HAP-1 (cell line): ENCODE measurements at regions not wholly inside any gene's neighbourhood (a gene's known extent, or its start where the extent isn't known, plus 50 kb on each side); places are given as distances from the start of the nearest gene placed in this dataset.
A peak's percentile ranks its signal among the peaks of the same experiment; 100 is the strongest.

Experiments
- DNase-seq, 2 experiments: peaks; one replicate each; pipeline ENCODE4 v3.0.0-alpha.2; 2016 to 2020; ENCODE audit warnings: low spot score in 2 of 2
- H3K27me3 ChIP-seq: fragments of 250-450 bp; sonication (Bioruptor Pico); 2 replicates; pipeline ENCODE4 v1.5.1; 2020; ENCODE audit warnings: low read depth, mild to moderate bottlenecking, moderate library complexity
- H3K36me3 ChIP-seq: fragments of 250-450 bp; sonication (Bioruptor Pico); replicated peaks from 2 replicates; pipeline ENCODE4 v1.5.1; 2020; ENCODE audit warnings: mild to moderate bottlenecking
- H3K4me1 ChIP-seq: fragments of 250-450 bp; sonication (Bioruptor Pico); 2 replicates; pipeline ENCODE4 v1.5.1; 2020; ENCODE audit warnings: mild to moderate bottlenecking
- H3K4me3 ChIP-seq: fragments of 250-450 bp; sonication (Bioruptor Pico); 2 replicates; pipeline ENCODE4 v1.5.1; 2020; ENCODE audit warnings: mild to moderate bottlenecking, moderate library complexity
- H3K9me3 ChIP-seq: fragments of 250-450 bp; sonication (Bioruptor Pico); 2 replicates; pipeline ENCODE4 v1.5.1; 2020; ENCODE audit warnings: mild to moderate bottlenecking, moderate library complexity
- in situ Hi-C: fragments of 300-500 bp; cut with MboI; formaldehyde crosslinking; loops from 3 replicates; pipeline ENCODE4 v1.14.3; 2020; ENCODE audit warnings: low sequenced_read_pairs, inconsistent platforms, mixed read lengths

DNA sequence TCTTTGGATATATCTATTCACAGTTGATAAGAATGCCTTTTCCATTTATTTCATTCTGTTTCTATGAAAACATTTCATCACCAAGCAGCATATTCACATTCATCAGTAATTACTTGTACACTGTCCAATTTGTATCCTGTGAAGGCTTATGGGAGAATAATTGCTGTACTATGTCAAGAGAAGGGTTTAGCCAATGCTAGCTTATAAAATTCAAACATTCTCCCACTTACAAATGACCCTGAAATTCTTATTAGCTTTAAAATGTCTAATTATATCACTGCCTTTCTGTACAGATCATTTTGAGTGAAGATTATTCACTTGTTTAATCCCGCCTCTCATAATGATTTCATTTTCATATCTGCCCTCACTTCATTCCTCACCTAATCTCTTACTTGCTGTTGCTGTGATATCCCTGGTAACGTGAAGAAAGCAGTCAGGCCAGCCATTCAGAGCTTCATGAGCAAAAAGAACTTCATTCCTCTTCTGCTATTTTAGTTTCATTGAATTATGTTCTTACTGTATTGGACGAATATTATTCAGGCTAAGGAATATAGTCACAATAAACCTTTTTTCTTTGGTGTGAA lies 778.7 kb downstream of the OLFM4 start:
- no peak overlapping the region for H3K4me3 ChIP-seq
- peaks cover 27% of the 10 kb centered on the region for H3K4me1 ChIP-seq
- H3K9me3 ChIP-seq = no peaks in the 10 kb centered on the region
- in situ Hi-C loops = no loop called here
- DNase-seq = peak; percentile 36 to 88
- no peaks in the 10 kb centered on the region; the same call in 1 of the 2 replicates for H3K36me3 ChIP-seq
- H3K27me3 ChIP-seq = no peaks in the 10 kb centered on the region

- no peak overlapping the region for H3K4me3 ChIP-seq
- DNase-seq = no peak
- no peaks in the 10 kb centered on the region for H3K9me3 ChIP-seq
- no peaks in the 10 kb centered on the region for H3K36me3 ChIP-seq
- no peaks in the 10 kb centered on the region for H3K4me1 ChIP-seq
- H3K27me3 ChIP-seq = no peaks in the 10 kb centered on the region
- in situ Hi-C loops = no loop called here
Observed at GRCh38 chr13:53821632-53822031, 793.0 kb downstream of the OLFM4 start.

GRCh38 chr13:53822136-53822535 lies 793.5 kb downstream of the OLFM4 start:
- Histone ChIP-seq H3K27me3 (no peaks in the 10 kb centered on the region), H3K4me1 (no peaks in the 10 kb centered on the region), H3K9me3 (no peaks in the 10 kb centered on the region), H3K4me3 (no peak overlapping the region), H3K36me3 (no peaks in the 10 kb centered on the region)
- in situ Hi-C loops = no loop called here
- no peak for DNase-seq

GRCh38 chr13:53839461-53839860 lies 810.8 kb downstream of the OLFM4 start:
- Histone ChIP-seq H3K9me3 (0 out of 2 replicates have a peak, but pooled peaks cover 2% of the 10 kb centered on the region), H3K4me1 (peaks cover 9% of the 10 kb centered on the region), H3K36me3 (no peaks in the 10 kb centered on the region), H3K27me3 (no peaks in the 10 kb centered on the region), H3K4me3 (no peak overlapping the region)
- in situ Hi-C loops = no loop called here
- DNase-seq = no peak

- Histone ChIP-seq H3K9me3 (0 out of 2 replicates have a peak, but pooled peaks cover 2% of the 10 kb centered on the region), H3K4me3 (no peak overlapping the region), H3K36me3 (peaks cover under 1% of the 10 kb centered on the region; the same call in 1 of the 2 replicates), H3K4me1 (peaks cover 47% of the 10 kb centered on the region), H3K27me3 (no peaks in the 10 kb centered on the region)
- peak in 1 of 2 experiments; percentile 50 for DNase-seq
- in situ Hi-C loops = no loop called here
Observed at GRCh38 chr13:53844473-53845146, 816.0 kb downstream of the OLFM4 start.

DNA sequence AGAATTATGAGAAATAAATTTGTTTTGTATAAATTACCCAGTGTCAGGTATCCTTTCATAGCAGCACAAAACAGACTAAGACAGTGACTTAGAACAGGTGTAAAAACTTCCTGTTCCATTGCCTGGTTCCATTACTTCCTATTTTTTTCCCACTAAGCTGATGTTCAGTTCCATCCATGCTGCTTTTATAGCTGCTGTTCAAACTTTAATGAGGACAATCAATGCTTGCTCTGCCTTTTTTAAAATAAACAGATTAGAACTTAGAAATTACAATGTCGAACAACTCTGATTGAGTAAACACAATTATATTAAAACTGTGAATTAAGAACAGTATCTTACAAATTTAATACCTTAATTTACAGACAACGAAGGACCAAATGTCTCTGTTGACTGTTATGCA lies 818.9 kb downstream of the OLFM4 start:
- Histone ChIP-seq H3K4me3 (no peak overlapping the region; the same call in 1 of the 2 replicates), H3K9me3 (no peaks in the 10 kb centered on the region), H3K4me1 (peaks cover 54% of the 10 kb centered on the region), H3K27me3 (no peaks in the 10 kb centered on the region), H3K36me3 (peaks cover 3% of the 10 kb centered on the region; the same call in 1 of the 2 replicates)
- DNase-seq = peak in 1 of 2 experiments; percentile 22
- in situ Hi-C loops = no loop called here

GRCh38 chr13:53848366-53848961 lies 819.9 kb downstream of the OLFM4 start:
- Histone ChIP-seq H3K4me1 (peaks cover 54% of the 10 kb centered on the region), H3K9me3 (no peaks in the 10 kb centered on the region), H3K4me3 (peak overlapping the region; percentile 15), H3K36me3 (peaks cover 3% of the 10 kb centered on the region; the same call in 1 of the 2 replicates), H3K27me3 (no peaks in the 10 kb centered on the region)
- peak; percentile 73 to 99 for DNase-seq
- in situ Hi-C loops = no loop called here

GRCh38 chr13:53854321-53854720 lies 825.7 kb downstream of the OLFM4 start:
- no peak for DNase-seq
- Histone ChIP-seq H3K27me3 (no peaks in the 10 kb centered on the region), H3K9me3 (no peaks in the 10 kb centered on the region), H3K4me1 (peaks cover 37% of the 10 kb centered on the region), H3K4me3 (no peak overlapping the region), H3K36me3 (peaks cover 5% of the 10 kb centered on the region; the same call in 1 of the 2 replicates)
- in situ Hi-C loops = no loop called here

GRCh38 chr13:53856573-53857195 lies 828.1 kb downstream of the OLFM4 start:
- no peaks in the 10 kb centered on the region for H3K9me3 ChIP-seq
- in situ Hi-C loops = no loop called here
- no peaks in the 10 kb centered on the region for H3K27me3 ChIP-seq
- no peak overlapping the region for H3K4me3 ChIP-seq
- H3K36me3 ChIP-seq = 0 out of 2 replicates have a peak, but pooled peaks cover 2% of the 10 kb centered on the region
- peaks cover 27% of the 10 kb centered on the region for H3K4me1 ChIP-seq
- DNase-seq = peak in 1 of 2 experiments; percentile 72

DNA sequence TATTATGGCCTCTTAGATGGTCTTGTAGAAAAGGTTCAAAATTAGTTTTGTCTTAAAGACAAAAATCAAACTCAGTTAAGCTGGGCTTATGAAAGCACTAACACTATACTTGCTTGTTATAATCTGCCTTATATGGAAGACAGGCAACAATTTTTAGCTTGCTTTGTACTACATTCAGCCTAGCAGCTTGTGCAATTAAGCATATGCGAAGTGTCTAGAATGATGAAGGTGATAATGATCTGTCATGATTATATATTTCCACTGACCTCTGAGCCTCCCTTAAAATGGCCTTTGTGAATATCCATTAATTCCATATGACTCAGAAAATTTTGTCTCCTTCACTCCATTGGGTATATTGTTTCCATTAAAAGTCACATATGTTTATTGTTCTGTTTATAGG lies 834.9 kb downstream of the OLFM4 start:
- in situ Hi-C loops = no loop called here
- H3K4me1 ChIP-seq = peaks cover 6% of the 10 kb centered on the region
- no peaks in the 10 kb centered on the region for H3K36me3 ChIP-seq
- DNase-seq = no peak
- H3K27me3 ChIP-seq = no peaks in the 10 kb centered on the region
- no peak overlapping the region for H3K4me3 ChIP-seq
- no peaks in the 10 kb centered on the region for H3K9me3 ChIP-seq

DNA sequence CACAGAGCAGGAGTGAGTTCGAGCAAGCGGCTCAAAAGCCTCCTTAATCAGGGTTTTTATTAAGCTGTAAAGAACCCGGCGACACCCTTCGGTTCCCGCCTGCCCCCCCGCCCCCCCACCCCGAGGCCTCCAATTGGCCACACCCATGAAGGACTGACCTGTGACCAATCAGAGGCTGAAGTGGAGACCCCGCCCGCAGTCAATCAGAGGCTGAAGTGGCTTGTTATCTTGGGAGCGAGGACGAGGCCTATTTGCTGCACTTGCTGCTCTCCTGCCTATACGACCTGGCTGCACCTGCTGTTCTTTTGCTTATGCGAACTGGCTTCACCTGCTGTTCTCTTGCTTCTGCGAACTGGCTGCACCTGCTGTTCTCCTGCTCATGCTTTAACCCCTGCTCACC lies 844.9 kb downstream of the OLFM4 start:
- Histone ChIP-seq H3K36me3 (no peaks in the 10 kb centered on the region), H3K27me3 (no peaks in the 10 kb centered on the region), H3K9me3 (peaks cover under 1% of the 10 kb centered on the region; the same call in 1 of the 2 replicates), H3K4me3 (no peak overlapping the region), H3K4me1 (no peaks in the 10 kb centered on the region)
- in situ Hi-C loops = no loop called here
- DNase-seq = no peak

DNA sequence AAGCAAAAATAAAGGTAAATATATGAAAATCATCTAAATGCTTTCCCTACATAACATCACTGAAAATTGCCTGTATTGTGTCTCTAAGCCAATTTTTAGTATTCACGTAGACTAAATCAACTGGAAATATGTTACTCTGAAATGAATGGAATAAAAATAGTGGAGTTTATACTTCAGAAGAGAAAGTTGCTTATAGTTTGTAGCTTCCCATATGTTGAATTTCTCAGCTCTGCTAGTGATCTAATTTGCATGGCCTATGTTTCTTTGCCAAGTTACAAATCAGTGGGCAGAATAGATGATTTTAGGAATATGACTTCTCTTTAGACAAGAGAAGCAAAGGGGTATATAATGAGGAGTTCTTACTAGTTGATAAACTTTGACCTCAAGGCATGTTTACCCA lies 850.2 kb downstream of the OLFM4 start:
- Histone ChIP-seq H3K27me3 (no peaks in the 10 kb centered on the region), H3K9me3 (peaks cover 2% of the 10 kb centered on the region; the same call in 1 of the 2 replicates), H3K4me3 (no peak overlapping the region), H3K4me1 (no peaks in the 10 kb centered on the region), H3K36me3 (no peaks in the 10 kb centered on the region)
- no peak for DNase-seq
- in situ Hi-C loops = no loop called here

DNA sequence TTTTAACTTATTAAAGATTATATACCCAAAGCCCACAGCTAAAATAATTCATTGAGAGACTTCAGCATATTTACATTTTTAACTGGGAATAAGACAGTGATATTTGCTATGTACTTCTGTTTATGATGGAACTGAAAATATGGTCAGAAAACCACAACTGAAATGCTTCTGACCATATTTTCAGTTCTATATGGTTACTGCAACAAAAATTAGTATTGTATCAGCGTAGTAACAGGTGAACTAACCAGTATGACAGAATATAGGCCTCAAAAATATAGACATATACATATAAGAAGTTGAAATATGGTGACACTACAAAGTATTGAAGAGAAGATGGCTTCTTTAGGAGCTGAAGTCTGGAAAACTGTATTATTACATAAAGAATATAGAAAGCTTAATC lies 857.4 kb downstream of the OLFM4 start:
- no peak for DNase-seq
- Histone ChIP-seq H3K4me1 (peaks cover 13% of the 10 kb centered on the region), H3K27me3 (no peaks in the 10 kb centered on the region), H3K36me3 (no peaks in the 10 kb centered on the region), H3K9me3 (0 out of 2 replicates have a peak, but pooled peaks cover 2% of the 10 kb centered on the region), H3K4me3 (no peak overlapping the region)
- in situ Hi-C loops = no loop called here

GRCh38 chr13:53890696-53891095 lies 862.1 kb downstream of the OLFM4 start:
- Histone ChIP-seq H3K36me3 (no peaks in the 10 kb centered on the region), H3K4me1 (peaks cover 13% of the 10 kb centered on the region), H3K4me3 (no peak overlapping the region), H3K27me3 (no peaks in the 10 kb centered on the region), H3K9me3 (peaks cover 2% of the 10 kb centered on the region; the same call in 1 of the 2 replicates)
- in situ Hi-C loops = no loop called here
- no peak for DNase-seq
